ENCODE measurements at regions not wholly inside any gene's neighbourhood (a gene's known extent, or its start where the extent isn't known, plus 50 kb on each side); places are given as distances from the start of the nearest gene placed in this dataset.
"Not testable (repeated sequence)": the region's sequence is repeated elsewhere in the genome, so short reads cannot be mapped to it uniquely, and the experiment has no call there.

DNA sequence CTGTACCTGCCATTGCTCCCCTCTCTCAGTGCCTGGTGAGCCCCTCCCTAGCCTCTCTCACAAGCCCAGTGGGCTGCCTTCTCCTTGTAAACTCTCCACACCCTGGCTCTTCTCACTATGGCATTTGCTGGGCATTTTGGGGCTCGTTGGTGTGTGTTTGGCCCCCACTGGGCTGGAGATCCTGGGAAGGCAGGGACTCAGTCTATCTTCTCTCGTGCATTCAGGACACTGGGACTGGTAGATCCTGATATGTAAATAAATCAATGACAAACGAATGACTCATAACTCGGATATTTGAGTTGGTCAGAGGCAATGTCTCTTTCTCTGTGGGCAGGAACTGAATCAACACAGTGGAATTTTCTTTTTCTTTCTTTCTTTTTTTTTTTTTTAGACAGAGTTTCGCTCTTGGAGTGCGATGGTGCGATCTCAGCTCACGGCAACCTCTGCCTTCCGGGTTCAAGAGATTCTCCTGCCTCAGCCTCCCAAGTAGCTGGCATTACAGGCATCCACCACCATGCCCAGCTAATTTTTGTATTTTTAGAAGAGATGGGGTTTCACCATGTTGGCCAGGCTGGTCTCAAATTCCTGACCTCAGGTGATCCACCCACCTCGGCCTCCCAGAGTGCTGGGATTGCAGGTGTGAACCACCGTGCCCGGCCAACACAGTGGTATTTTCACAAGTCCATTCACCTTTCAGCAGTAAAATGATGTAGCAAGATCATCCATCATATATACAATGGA lies 144.6 kb upstream of the SPRED2 start:
- no peak for DNase-seq
- H3K4me3 Mint-ChIP-seq = no peak overlapping the region
- H3K9me3 Mint-ChIP-seq = no peaks in the 10 kb centered on the region
- no peak for ATAC-seq
- no peaks in the 10 kb centered on the region for H3K36me3 Mint-ChIP-seq (ENCODE audit: insufficient read depth)
- H3K4me1 Mint-ChIP-seq (ENCODE audit: low read depth) = peaks cover 2% of the 10 kb centered on the region
- peaks cover 17% of the 10 kb centered on the region for H3K27me3 Mint-ChIP-seq (ENCODE audit: low read depth)

DNA sequence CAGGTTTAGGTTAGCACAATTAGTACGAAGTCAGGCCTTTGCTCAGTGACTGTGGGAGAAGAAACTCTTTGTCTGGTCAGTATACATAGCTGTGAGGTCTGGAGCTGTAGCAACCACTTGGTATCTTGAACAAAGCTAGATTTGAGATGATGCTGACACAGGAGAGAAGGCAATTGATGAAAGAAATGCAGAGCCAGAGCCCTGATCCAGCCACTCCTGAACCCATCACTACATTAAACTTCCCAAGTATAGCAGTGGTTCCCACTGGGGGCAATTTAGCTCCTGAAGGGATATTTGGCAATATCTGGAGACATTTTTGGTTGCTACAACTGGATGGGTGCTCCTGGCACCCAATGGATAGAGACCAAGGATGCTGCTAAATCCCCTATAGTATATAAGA lies 143.9 kb upstream of the SPRED2 start:
- Mint-ChIP-seq H3K4me3 (no peak overlapping the region), H3K27me3 (ENCODE audit: low read depth) (peaks cover 14% of the 10 kb centered on the region), H3K36me3 (ENCODE audit: insufficient read depth) (no peaks in the 10 kb centered on the region), H3K9me3 (no peaks in the 10 kb centered on the region), H3K4me1 (ENCODE audit: low read depth) (peaks cover 2% of the 10 kb centered on the region)
- ATAC-seq = no peak
- DNase-seq = no peak

- Mint-ChIP-seq H3K9me3 (no peaks in the 10 kb centered on the region), H3K36me3 (ENCODE audit: insufficient read depth) (no peaks in the 10 kb centered on the region), H3K27me3 (ENCODE audit: low read depth) (peaks cover 12% of the 10 kb centered on the region), H3K4me1 (ENCODE audit: low read depth) (peaks cover 2% of the 10 kb centered on the region), H3K4me3 (no peak overlapping the region)
- ATAC-seq (no peak), DNase-seq (no peak)
Observed at GRCh38 chr2:65574993-65575392, 142.6 kb upstream of the SPRED2 start.

DNA sequence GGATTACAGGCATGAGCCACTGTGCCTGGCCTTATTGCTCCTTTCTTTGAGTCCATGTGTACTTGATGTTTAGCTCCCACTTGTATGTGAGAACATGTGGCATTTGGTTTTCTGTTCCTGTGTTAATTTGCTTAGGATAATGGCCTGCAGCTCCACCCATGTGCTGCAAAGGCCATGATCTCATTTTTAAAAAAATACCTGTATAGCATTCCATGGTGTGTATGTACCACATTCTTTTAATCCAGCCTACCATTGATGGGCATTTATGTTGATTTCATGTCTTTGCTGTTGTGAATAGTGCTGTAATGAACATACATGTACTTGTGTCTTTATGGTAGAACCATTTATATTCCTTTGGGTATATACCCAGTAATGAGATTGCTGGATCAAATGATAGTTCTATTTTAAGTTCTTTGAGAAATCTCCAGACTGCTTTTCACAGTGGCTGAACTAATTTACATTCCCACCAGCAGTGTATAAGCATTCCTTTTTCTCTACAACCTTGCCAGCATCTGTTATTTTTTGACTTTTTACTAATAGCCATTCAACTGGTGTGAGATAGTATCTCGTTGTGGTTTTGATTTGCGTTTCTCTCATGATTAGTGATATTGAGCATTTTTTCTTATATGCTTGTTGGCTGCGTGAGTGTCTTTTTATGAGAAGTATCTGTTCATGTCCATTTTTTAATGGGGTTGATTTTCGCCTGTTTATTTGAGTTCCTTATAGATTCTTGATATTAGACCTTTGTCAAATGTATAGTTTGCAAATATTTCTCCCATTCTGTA lies 136.4 kb upstream of the SPRED2 start:
- not testable (repeated sequence) for H3K36me3 Mint-ChIP-seq (ENCODE audit: insufficient read depth); H3K27me3 Mint-ChIP-seq (ENCODE audit: low read depth); H3K4me1 Mint-ChIP-seq (ENCODE audit: low read depth); H3K4me3 Mint-ChIP-seq; ATAC-seq; H3K9me3 Mint-ChIP-seq; DNase-seq

DNA sequence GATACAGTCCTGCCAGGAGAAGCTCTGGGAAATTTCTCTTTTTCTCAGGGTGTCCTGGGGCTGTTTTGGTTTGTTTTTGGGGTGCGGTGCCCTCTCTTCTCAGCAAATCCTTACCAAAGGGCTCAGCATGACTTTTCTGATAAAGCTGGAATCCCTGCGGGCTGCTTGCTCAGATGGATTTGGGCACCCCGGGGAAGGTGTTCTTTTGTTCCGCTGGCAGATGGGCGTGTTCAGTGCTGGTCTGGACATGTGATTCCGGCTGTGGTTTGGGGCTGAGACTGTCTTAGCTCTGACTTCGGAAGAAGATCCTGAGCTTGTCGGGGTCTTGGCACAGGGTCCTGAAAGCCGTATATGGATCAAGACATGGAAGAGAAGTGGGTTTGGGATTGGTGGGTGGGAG lies 134.2 kb upstream of the SPRED2 start:
- peaks cover 7% of the 10 kb centered on the region for H3K4me1 Mint-ChIP-seq (ENCODE audit: low read depth)
- no peaks in the 10 kb centered on the region for H3K9me3 Mint-ChIP-seq
- no peak overlapping the region for H3K4me3 Mint-ChIP-seq
- no peaks in the 10 kb centered on the region for H3K36me3 Mint-ChIP-seq (ENCODE audit: insufficient read depth)
- DNase-seq (no peak), ATAC-seq (no peak)
- H3K27me3 Mint-ChIP-seq (ENCODE audit: low read depth) = peaks cover 4% of the 10 kb centered on the region

GRCh38 chr2:65565681-65566080 lies 133.3 kb upstream of the SPRED2 start:
- Mint-ChIP-seq H3K4me1 (ENCODE audit: low read depth) (peaks cover 7% of the 10 kb centered on the region), H3K36me3 (ENCODE audit: insufficient read depth) (no peaks in the 10 kb centered on the region), H3K9me3 (no peaks in the 10 kb centered on the region), H3K4me3 (no peak overlapping the region), H3K27me3 (ENCODE audit: low read depth) (peaks cover 4% of the 10 kb centered on the region)
- DNase-seq (no peak), ATAC-seq (no peak)

- Mint-ChIP-seq H3K36me3 (ENCODE audit: insufficient read depth) (no peaks in the 10 kb centered on the region), H3K27me3 (ENCODE audit: low read depth) (peaks cover 4% of the 10 kb centered on the region), H3K4me3 (no peak overlapping the region), H3K9me3 (no peaks in the 10 kb centered on the region), H3K4me1 (ENCODE audit: low read depth) (peaks cover 7% of the 10 kb centered on the region)
- ATAC-seq (no peak), DNase-seq (no peak)
Observed at GRCh38 chr2:65564299-65564698, 131.9 kb upstream of the SPRED2 start.

DNA sequence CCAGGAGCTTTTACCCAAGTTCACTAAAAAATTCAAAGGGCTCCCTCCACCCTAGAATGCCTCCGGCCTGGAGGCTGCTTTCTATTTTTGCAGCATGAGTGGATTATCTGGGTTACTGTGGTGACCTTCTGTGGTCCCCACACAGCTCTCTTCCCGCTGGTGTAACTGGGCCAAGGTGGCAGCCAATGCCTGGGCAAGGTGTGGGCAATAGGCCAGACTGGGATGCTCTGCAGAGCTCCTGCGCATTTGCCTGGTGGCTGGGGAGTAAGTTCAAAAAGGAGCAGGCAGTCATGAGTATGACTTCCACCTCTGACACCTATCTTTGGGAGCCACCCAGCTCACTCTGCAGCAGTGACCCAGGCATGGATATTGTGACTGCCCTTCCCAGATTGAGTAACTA lies 130.5 kb upstream of the SPRED2 start:
- ATAC-seq (no peak), DNase-seq (no peak)
- Mint-ChIP-seq H3K4me3 (no peak overlapping the region), H3K36me3 (ENCODE audit: insufficient read depth) (no peaks in the 10 kb centered on the region), H3K27me3 (ENCODE audit: low read depth) (no peaks in the 10 kb centered on the region), H3K9me3 (no peaks in the 10 kb centered on the region), H3K4me1 (ENCODE audit: low read depth) (peaks cover 7% of the 10 kb centered on the region)

- no peaks in the 10 kb centered on the region for H3K36me3 Mint-ChIP-seq (ENCODE audit: insufficient read depth)
- ATAC-seq (no peak), DNase-seq (no peak)
- H3K9me3 Mint-ChIP-seq = no peaks in the 10 kb centered on the region
- H3K27me3 Mint-ChIP-seq (ENCODE audit: low read depth) = no peaks in the 10 kb centered on the region
- H3K4me1 Mint-ChIP-seq (ENCODE audit: low read depth) = peaks cover 9% of the 10 kb centered on the region
- H3K4me3 Mint-ChIP-seq = no peak overlapping the region
Observed at GRCh38 chr2:65558743-65559142, 126.3 kb upstream of the SPRED2 start.

- no peak for ATAC-seq
Observed at GRCh38 chr2:65557616-65558573, 125.5 kb upstream of the SPRED2 start.

DNA sequence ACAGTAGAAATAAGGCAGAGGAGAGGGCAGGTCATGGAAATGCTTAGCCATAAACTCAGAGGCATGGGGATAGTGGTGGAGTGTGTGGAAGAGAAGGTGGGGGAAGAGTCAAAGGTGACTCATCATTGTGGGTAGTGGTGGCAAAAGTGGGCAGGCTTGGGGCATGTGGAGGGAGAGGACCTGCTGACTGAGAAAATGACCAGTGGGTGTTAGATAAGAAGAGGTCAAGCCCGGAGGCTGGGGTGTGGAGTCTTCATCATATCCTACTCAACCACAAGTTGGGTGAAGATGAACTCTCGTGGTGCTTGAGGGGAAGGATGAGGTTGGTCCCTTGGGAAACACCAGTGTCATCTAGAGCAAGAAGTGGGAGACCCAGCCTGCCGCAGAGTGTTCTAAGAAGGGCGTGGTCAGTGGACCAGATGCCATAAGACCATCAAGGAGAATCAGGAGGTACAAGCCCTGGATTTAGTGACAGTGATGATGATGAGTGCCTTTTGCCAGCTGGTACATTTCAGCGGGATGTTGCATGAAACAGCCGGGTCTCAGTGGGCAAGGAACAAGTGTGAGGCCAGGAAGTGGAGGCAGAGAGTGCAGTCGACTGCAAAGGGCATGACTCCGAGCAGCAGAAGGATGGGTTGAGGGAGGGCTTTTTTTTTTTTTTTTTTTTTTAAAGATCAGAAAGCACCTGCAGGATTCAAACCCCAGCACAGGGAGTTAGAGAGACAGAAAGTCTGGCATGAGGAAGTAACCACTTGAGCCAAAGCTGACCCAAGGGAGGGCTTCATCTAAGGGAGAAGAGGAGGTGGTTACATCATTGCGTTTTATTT lies 122.6 kb upstream of the SPRED2 start:
- Mint-ChIP-seq H3K4me3 (no peak overlapping the region), H3K9me3 (no peaks in the 10 kb centered on the region), H3K27me3 (ENCODE audit: low read depth) (no peaks in the 10 kb centered on the region), H3K36me3 (ENCODE audit: insufficient read depth) (no peaks in the 10 kb centered on the region), H3K4me1 (ENCODE audit: low read depth) (peaks cover 11% of the 10 kb centered on the region)
- DNase-seq = no peak
- peak; percentile 45 to 61 for ATAC-seq

More at GRCh38 chr2:65557616-65558573, 125.5 kb upstream of the SPRED2 start:
- H3K27me3 Mint-ChIP-seq (ENCODE audit: low read depth) = no peaks in the 10 kb centered on the region
- no peak overlapping the region for H3K4me3 Mint-ChIP-seq
- no peak for DNase-seq
- H3K4me1 Mint-ChIP-seq (ENCODE audit: low read depth) = peaks cover 11% of the 10 kb centered on the region
- H3K9me3 Mint-ChIP-seq = no peaks in the 10 kb centered on the region
- H3K36me3 Mint-ChIP-seq (ENCODE audit: insufficient read depth) = no peaks in the 10 kb centered on the region

DNA sequence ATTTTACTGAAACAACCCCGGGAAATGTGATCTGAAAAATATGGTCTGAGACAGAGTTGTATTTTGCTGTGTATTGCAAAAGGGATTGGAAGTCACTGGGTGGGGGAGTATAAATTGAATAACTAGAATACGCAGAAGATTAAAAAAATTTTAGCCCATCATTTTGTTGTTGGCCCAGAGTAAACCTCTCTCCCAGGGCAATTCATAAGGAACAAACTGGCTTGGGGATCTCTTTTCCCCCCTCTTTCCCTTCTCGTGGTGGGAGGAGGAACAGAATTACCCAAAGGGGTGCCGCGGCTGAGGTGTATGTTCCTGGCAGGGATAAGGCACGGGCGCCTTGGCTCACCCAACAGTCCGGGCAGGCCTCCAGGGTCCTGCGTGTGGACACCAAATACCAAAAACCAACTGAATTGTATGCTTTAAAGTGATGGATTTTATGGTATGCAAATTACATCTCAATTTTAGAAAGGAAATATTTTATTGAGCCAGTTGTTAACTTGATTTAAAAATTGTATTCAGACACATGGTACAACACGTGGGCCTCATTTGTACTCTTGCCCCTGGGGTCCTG lies 121.2 kb upstream of the SPRED2 start:
- no peak for DNase-seq
- Mint-ChIP-seq H3K36me3 (ENCODE audit: insufficient read depth) (no peaks in the 10 kb centered on the region), H3K4me3 (no peak overlapping the region), H3K9me3 (no peaks in the 10 kb centered on the region), H3K4me1 (ENCODE audit: low read depth) (peaks cover 12% of the 10 kb centered on the region), H3K27me3 (ENCODE audit: low read depth) (no peaks in the 10 kb centered on the region)
- ATAC-seq = no peak

DNA sequence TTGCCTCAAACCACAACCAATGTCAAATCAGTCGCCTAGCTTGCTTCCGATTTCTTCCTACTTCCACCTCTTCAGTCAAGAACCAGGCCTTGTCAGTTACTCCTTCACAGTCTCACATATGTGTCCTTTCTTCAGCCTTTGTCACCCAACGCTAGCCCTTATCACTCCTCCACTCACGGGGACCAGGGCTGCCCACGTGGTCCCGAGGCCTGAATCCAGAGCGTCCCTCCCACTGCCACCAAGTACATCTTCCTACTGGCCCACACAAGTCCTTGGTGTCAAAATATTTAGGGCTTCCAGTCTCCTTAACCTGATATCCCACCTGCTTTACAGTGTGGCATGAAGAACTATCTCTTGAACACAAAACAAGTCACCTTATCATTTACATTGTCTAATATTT lies 119.1 kb upstream of the SPRED2 start:
- peaks cover 12% of the 10 kb centered on the region for H3K4me1 Mint-ChIP-seq (ENCODE audit: low read depth)
- no peaks in the 10 kb centered on the region for H3K36me3 Mint-ChIP-seq (ENCODE audit: insufficient read depth)
- DNase-seq (no peak), ATAC-seq (no peak)
- H3K27me3 Mint-ChIP-seq (ENCODE audit: low read depth) = no peaks in the 10 kb centered on the region
- no peaks in the 10 kb centered on the region for H3K9me3 Mint-ChIP-seq
- no peak overlapping the region for H3K4me3 Mint-ChIP-seq
